ENCODE measurements at regions not wholly inside any gene's neighbourhood (a gene's known extent, or its start where the extent isn't known, plus 50 kb on each side); places are given as distances from the start of the nearest gene placed in this dataset.

DNA sequence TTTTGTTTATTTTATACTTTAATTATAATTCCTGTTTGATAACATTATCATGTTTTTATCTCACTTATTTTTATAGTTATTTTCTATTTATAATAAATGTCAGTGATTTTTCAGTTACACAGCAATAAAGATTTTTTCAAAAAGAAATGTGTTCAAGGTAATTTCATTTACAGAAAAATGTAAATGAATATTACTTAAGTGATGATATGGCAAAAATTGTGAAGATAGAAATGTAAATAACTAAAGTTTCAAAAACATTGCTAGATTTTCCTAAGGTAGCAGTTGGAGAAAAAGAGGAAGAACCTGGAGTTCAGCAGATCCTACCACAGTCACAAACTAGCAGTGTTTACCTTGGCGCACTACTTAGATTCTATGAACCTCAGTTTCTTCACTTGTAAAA is 202.6 kb downstream of the RFPL4B start (continued):
- no peak for TF ChIP-seq ZNF331 (CRISPR knock-in tag; IDR thresholded peaks at IDR 0.05; ENCODE audit: low read depth)

- Histone ChIP-seq H3K9me2 (ENCODE audit: insufficient read depth) (no peaks in the 10 kb centered on the region), H3K4me1 (ENCODE audit: insufficient read depth) (no peaks in the 10 kb centered on the region), H3K4me3 (no peak overlapping the region), H3K27ac (ENCODE audit: low read depth) (no peak overlapping the region), H3K27me3 (ENCODE audit: insufficient read depth) (no peaks in the 10 kb centered on the region), H3K4me2 (no peak overlapping the region), H4K20me1 (replicated peaks; ENCODE audit: insufficient read depth) (no peaks in the 10 kb centered on the region), H3F3A (replicated peaks; ENCODE audit: low read depth) (no peaks in the 10 kb centered on the region), H2AFZ (no peak overlapping the region), H3K79me2 (replicated peaks; ENCODE audit: insufficient read depth) (no peaks in the 10 kb centered on the region), H3K36me3 (ENCODE audit: insufficient read depth) (no peaks in the 10 kb centered on the region)
- TF ChIP-seq NANOG (IDR thresholded peaks at IDR 0.05; ENCODE audit: borderline replicate concordance) (no peak), STAT1 (IDR thresholded peaks at IDR 0.05; ENCODE audit: unreplicated experiment) (no peak), JUNB (IDR thresholded peaks at IDR 0.05; ENCODE audit: unreplicated experiment) (no peak), CREB1 (CRISPR knock-in tag; IDR thresholded peaks at IDR 0.05; ENCODE audit: low read depth) (no peak), EZH2phosphoT487 (IDR thresholded peaks at IDR 0.05; ENCODE audit: unreplicated experiment) (no peak), ZNF331 (CRISPR knock-in tag; IDR thresholded peaks at IDR 0.05; ENCODE audit: low read depth) (no peak), POLR2AphosphoS5 (IDR thresholded peaks at IDR 0.05; ENCODE audit: low read depth) (no peak), ETS1 (IDR thresholded peaks at IDR 0.05) (no peak), ZNF114 (CRISPR knock-in tag; IDR thresholded peaks at IDR 0.05) (no peak), EZH2 (IDR thresholded peaks at IDR 0.05; ENCODE audit: low read depth, unreplicated experiment) (no peak), CTCF (conservative IDR thresholded peaks at IDR 0.05; ENCODE audit: low read depth in 2 of 2) (no peak)
- TF ChIP-seq, protein P1, sequence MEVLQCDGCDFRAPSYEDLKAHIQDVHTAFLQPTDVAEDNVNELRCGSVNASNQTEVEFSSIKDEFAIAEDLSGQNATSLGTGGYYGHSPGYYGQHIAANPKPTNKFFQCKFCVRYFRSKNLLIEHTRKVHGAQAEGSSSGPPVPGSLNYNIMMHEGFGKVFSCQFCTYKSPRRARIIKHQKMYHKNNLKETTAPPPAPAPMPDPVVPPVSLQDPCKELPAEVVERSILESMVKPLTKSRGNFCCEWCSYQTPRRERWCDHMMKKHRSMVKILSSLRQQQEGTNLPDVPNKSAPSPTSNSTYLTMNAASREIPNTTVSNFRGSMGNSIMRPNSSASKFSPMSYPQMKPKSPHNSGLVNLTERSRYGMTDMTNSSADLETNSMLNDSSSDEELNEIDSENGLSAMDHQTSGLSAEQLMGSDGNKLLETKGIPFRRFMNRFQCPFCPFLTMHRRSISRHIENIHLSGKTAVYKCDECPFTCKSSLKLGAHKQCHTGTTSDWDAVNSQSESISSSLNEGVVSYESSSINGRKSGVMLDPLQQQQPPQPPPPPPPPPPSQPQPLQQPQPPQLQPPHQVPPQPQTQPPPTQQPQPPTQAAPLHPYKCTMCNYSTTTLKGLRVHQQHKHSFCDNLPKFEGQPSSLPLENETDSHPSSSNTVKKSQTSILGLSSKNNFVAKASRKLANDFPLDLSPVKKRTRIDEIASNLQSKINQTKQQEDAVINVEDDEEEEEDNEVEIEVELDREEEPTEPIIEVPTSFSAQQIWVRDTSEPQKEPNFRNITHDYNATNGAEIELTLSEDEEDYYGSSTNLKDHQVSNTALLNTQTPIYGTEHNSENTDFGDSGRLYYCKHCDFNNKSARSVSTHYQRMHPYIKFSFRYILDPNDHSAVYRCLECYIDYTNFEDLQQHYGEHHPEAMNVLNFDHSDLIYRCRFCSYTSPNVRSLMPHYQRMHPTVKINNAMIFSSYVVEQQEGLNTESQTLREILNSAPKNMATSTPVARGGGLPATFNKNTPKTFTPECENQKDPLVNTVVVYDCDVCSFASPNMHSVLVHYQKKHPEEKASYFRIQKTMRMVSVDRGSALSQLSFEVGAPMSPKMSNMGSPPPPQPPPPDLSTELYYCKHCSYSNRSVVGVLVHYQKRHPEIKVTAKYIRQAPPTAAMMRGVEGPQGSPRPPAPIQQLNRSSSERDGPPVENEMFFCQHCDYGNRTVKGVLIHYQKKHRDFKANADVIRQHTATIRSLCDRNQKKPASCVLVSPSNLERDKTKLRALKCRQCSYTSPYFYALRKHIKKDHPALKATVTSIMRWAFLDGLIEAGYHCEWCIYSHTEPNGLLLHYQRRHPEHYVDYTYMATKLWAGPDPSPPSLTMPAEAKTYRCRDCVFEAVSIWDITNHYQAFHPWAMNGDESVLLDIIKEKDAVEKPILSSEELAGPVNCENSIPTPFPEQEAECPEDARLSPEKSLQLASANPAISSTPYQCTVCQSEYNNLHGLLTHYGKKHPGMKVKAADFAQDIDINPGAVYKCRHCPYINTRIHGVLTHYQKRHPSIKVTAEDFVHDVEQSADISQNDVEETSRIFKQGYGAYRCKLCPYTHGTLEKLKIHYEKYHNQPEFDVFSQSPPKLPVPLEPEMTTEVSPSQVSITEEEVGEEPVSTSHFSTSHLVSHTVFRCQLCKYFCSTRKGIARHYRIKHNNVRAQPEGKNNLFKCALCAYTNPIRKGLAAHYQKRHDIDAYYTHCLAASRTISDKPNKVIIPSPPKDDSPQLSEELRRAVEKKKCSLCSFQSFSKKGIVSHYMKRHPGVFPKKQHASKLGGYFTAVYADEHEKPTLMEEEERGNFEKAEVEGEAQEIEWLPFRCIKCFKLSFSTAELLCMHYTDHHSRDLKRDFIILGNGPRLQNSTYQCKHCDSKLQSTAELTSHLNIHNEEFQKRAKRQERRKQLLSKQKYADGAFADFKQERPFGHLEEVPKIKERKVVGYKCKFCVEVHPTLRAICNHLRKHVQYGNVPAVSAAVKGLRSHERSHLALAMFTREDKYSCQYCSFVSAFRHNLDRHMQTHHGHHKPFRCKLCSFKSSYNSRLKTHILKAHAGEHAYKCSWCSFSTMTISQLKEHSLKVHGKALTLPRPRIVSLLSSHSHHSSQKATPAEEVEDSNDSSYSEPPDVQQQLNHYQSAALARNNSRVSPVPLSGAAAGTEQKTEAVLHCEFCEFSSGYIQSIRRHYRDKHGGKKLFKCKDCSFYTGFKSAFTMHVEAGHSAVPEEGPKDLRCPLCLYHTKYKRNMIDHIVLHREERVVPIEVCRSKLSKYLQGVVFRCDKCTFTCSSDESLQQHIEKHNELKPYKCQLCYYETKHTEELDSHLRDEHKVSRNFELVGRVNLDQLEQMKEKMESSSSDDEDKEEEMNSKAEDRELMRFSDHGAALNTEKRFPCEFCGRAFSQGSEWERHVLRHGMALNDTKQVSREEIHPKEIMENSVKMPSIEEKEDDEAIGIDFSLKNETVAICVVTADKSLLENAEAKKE (CRISPR knock-in tag; IDR thresholded peaks at IDR 0.05), result no peak
- TF ChIP-seq, protein P2, sequence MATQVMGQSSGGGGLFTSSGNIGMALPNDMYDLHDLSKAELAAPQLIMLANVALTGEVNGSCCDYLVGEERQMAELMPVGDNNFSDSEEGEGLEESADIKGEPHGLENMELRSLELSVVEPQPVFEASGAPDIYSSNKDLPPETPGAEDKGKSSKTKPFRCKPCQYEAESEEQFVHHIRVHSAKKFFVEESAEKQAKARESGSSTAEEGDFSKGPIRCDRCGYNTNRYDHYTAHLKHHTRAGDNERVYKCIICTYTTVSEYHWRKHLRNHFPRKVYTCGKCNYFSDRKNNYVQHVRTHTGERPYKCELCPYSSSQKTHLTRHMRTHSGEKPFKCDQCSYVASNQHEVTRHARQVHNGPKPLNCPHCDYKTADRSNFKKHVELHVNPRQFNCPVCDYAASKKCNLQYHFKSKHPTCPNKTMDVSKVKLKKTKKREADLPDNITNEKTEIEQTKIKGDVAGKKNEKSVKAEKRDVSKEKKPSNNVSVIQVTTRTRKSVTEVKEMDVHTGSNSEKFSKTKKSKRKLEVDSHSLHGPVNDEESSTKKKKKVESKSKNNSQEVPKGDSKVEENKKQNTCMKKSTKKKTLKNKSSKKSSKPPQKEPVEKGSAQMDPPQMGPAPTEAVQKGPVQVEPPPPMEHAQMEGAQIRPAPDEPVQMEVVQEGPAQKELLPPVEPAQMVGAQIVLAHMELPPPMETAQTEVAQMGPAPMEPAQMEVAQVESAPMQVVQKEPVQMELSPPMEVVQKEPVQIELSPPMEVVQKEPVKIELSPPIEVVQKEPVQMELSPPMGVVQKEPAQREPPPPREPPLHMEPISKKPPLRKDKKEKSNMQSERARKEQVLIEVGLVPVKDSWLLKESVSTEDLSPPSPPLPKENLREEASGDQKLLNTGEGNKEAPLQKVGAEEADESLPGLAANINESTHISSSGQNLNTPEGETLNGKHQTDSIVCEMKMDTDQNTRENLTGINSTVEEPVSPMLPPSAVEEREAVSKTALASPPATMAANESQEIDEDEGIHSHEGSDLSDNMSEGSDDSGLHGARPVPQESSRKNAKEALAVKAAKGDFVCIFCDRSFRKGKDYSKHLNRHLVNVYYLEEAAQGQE (IDR thresholded peaks at IDR 0.05; ENCODE audit: unreplicated experiment), result no peak
- ATAC-seq (no peak), DNase-seq (ENCODE audit: low spot score) (no peak)
- no peaks in the 10 kb centered on the region for H3K4me1 Mint-ChIP-seq
- H3K27me3 Mint-ChIP-seq (ENCODE audit: insufficient read depth, low read depth, poor library complexity), result peaks cover 8% of the 10 kb centered on the region
- no peaks in the 10 kb centered on the region for H3K36me3 Mint-ChIP-seq (ENCODE audit: low read depth)
- no peak overlapping the region for H3K4me3 Mint-ChIP-seq
- no peak overlapping the region for H3K27ac Mint-ChIP-seq
- no peaks in the 10 kb centered on the region; the same call in 1 of the 3 replicates for H3K9me3 Mint-ChIP-seq
These were observed 210.3 kb downstream of the RFPL4B start for GRCh38 chr6:112557435-112557834.
